RWPE1 (cell line): ENCODE measurements at regions not wholly inside any gene's neighbourhood (a gene's known extent, or its start where the extent isn't known, plus 50 kb on each side); places are given as distances from the start of the nearest gene placed in this dataset.
A peak's percentile ranks its signal among the peaks of the same experiment; 100 is the strongest.

ENCODE experiments used
- CTCF ChIA-PET: fragments of 350-600 bp; sonication (Branson Sonifier 250); formaldehyde crosslinking; extraction: SDS; loops from one replicate; lab custom pipeline; 2021; lab: Yijun Ruan, JAX
- POLR2A ChIA-PET: fragments of 400-600 bp; formaldehyde crosslinking; extraction: SDS; loops from one replicate; lab custom pipeline; 2020; ENCODE audit warnings: antibody characterized with exemption; ENCODE audit not compliant: low non-redundant PET; lab: Yijun Ruan, JAX
- DNase-seq: peaks from one replicate; pipeline ENCODE4 v3.0.0; 2012; ENCODE audit warnings: low spot score
- H3K27ac ChIP-seq: fragments of 450-650 bp; 2 replicates; pipeline ENCODE4 v1.5.1; 2017
- TF ChIP-seq, protein P1 (sequence below): fragments of 450-650 bp; conservative IDR thresholded peaks from 2 replicates; pipeline ENCODE4 v1.5.1; 2017; ENCODE audit warnings: low read depth, mild to moderate bottlenecking

DNA sequence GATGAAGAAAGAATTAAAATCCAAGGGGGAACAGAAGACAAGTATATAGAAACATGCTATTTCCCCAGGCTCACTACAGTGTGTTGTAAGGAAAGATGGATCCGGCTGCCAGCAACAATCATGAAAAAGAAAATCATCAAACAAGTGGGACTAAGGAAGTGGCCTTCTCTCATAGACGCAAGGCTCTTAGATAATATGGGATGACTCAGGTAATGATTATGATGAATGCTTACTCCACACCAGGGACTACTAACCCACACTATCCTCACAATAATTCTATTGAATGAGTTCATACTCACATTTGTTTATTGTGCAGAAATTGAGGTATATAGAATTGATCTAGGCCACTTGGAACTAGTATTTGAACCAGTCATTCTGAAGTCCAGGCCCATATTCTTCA, 111.2 kb upstream of the BET1 start:
- no peak overlapping the region for H3K27ac ChIP-seq
- ChIA-PET CTCF (no interaction called here), POLR2A (no interaction called here)
- peak; percentile 8 for DNase-seq
- TF ChIP-seq, protein P1, sequence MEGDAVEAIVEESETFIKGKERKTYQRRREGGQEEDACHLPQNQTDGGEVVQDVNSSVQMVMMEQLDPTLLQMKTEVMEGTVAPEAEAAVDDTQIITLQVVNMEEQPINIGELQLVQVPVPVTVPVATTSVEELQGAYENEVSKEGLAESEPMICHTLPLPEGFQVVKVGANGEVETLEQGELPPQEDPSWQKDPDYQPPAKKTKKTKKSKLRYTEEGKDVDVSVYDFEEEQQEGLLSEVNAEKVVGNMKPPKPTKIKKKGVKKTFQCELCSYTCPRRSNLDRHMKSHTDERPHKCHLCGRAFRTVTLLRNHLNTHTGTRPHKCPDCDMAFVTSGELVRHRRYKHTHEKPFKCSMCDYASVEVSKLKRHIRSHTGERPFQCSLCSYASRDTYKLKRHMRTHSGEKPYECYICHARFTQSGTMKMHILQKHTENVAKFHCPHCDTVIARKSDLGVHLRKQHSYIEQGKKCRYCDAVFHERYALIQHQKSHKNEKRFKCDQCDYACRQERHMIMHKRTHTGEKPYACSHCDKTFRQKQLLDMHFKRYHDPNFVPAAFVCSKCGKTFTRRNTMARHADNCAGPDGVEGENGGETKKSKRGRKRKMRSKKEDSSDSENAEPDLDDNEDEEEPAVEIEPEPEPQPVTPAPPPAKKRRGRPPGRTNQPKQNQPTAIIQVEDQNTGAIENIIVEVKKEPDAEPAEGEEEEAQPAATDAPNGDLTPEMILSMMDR, result no peak

GRCh38 chr7:94123136-94123535, 119.0 kb upstream of the BET1 start:
- no peak overlapping the region for H3K27ac ChIP-seq
- CTCF ChIA-PET, result no interaction called here
- TF ChIP-seq, protein P1, result no peak
- POLR2A ChIA-PET, result no interaction called here
- DNase-seq, result no peak

DNA sequence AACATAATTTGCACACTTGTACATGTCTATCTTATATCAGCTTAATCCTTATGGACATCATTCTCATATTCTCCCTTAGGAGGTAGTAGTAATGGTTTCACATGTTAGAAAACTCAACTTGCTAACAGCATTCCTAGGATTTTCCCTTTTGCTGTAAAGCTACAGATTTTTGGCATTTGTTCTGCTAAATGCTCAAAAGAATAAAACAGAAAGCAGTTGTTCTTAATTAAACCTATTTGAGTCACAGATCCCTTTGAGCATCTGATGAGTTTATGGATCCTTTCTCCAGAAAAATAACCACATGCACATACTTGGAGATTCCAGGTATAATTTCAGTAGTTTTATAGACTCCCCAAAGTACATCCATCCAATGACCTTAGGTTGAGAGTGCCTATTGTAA, 122.9 kb upstream of the BET1 start:
- H3K27ac ChIP-seq, result no peak overlapping the region
- ChIA-PET POLR2A (no interaction called here), CTCF (interaction anchor here (0.6 kb wide), 1 partner anchor 412 kb away, joined by 3 read pairs; no protein-coding TSS in a partner anchor)
- DNase-seq, result no peak
- TF ChIP-seq, protein P1, result no peak

GRCh38 chr7:94128072-94128471, 123.9 kb upstream of the BET1 start:
- POLR2A ChIA-PET, result no interaction called here
- CTCF ChIA-PET, result no interaction called here

DNA sequence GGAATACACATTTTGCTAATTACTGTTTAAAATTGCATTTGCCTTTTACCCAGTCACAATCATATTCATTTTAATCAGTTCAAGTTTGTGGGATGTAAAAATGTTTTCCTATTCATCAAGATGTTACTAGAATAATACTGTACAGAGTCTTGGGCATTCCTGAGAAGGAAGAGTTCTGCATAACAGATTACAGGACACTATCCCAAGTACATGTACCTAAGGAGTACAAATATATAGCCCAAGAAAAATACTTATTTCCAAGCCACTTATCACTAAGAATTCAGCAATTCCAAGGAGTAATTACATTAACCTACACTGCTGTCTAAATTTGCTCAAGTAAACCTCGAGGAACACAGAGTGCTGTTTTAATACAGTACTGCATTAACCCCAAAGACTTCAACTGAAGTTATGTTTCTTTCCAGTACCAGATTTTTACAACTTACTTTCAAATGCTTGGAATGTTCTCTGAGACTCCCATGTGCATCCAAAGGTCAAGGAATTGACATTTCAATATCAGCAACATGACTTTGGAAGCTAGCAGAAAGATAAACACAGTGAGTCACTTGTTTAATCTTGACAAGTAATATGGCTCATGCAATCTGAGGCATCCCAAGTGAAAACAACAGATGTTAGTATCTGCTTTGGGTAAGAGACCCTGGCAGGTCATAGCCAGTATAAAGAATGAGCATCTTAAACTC, 125.4 kb upstream of the BET1 start:
- ChIA-PET CTCF (no interaction called here), POLR2A (no interaction called here)
- H3K27ac ChIP-seq, result no peak overlapping the region
- DNase-seq, result peak; percentile 21
- TF ChIP-seq, protein P1, result no peak

More at GRCh38 chr7:94128072-94128471, 123.9 kb upstream of the BET1 start:
- no peak overlapping the region for H3K27ac ChIP-seq
- DNase-seq, result no peak
- TF ChIP-seq, protein P1, result no peak

DNA sequence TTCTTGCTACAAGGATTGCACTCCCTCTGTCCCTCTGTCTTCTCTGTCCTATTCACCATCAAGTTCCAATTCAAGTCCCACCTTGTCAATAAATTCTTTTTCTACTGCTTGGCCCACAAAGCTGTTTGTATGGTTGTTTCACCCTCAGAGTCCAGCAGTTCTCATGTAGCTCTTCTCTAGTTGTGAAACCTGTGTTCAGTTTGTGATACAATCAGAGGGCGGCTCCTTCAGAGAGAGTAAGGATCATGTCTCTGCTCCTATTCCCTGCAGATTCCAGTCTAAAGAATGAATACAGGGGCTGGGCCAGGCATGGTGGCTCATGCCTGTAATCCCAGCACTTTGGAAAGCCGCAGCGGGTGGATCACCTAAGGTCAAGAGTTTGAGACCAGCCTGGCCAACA, 126.6 kb upstream of the BET1 start:
- TF ChIP-seq, protein P1, result no peak
- no peak for DNase-seq
- POLR2A ChIA-PET, result no interaction called here
- CTCF ChIA-PET, result interaction anchor here (0.7 kb wide), 1 partner anchor 413 kb away, joined by 3 read pairs; no protein-coding TSS in a partner anchor
- H3K27ac ChIP-seq, result no peak overlapping the region
